H9 (cell line): ENCODE measurements at regions not wholly inside any gene's neighbourhood (a gene's known extent, or its start where the extent isn't known, plus 50 kb on each side); places are given as distances from the start of the nearest gene placed in this dataset.

Experiments used
- DNase-seq: peaks from one replicate; pipeline ENCODE4 v3.0.0-alpha.2; 2017
- H2AFZ ChIP-seq: one replicate; pipeline ENCODE4 v1.6.1; 2013; ENCODE audit warnings: mild to moderate bottlenecking, low read length, control low read depth, moderate library complexity
- H2AK5ac ChIP-seq: 2 replicates; pipeline ENCODE4 v1.6.1; 2013; ENCODE audit warnings: low read length, control low read depth, mixed read lengths; ENCODE audit not compliant: insufficient read length
- H2BK120ac ChIP-seq: one replicate; pipeline ENCODE4 v1.6.1; 2013; ENCODE audit warnings: low read depth, mild to moderate bottlenecking, low read length, control low read depth, inconsistent platforms; ENCODE audit not compliant: poor library complexity, severe bottlenecking
- H2BK12ac ChIP-seq: 2 replicates; pipeline ENCODE4 v1.6.1; 2013; ENCODE audit warnings: low read length, control low read depth, mixed read lengths, low read depth; ENCODE audit not compliant: insufficient read length
- H2BK15ac ChIP-seq: 2 replicates; pipeline ENCODE4 v1.6.1; 2013; ENCODE audit warnings: low read depth, low read length, control low read depth
- H2BK20ac ChIP-seq: one replicate; pipeline ENCODE4 v1.6.1; 2013; ENCODE audit warnings: low read depth, mild to moderate bottlenecking, low read length, control low read depth, inconsistent platforms; ENCODE audit not compliant: poor library complexity, severe bottlenecking
- H2BK5ac ChIP-seq: 2 replicates; pipeline ENCODE4 v1.6.1; 2013; ENCODE audit warnings: low read length, control low read depth, mixed read lengths; ENCODE audit not compliant: insufficient read length
- H3K14ac ChIP-seq: 2 replicates; pipeline ENCODE4 v1.6.1; 2013; ENCODE audit warnings: low read length, control low read depth; ENCODE audit not compliant: insufficient read depth
- H3K18ac ChIP-seq: 2 replicates; pipeline ENCODE4 v1.6.1; 2013; ENCODE audit warnings: low read depth, mild to moderate bottlenecking, mixed read lengths, low read length, control low read depth; ENCODE audit not compliant: insufficient read length
- H3K23ac ChIP-seq: 2 replicates; pipeline ENCODE4 v1.6.1; 2013; ENCODE audit warnings: low read length, control low read depth, mixed read lengths, low read depth; ENCODE audit not compliant: insufficient read length
- H3K23me2 ChIP-seq: 2 replicates; pipeline ENCODE4 v1.6.1; 2013; ENCODE audit warnings: low read depth, mild to moderate bottlenecking, mixed read lengths, low read length, control low read depth; ENCODE audit not compliant: insufficient read length, poor library complexity, severe bottlenecking
- H3K27ac ChIP-seq: 2 replicates; pipeline ENCODE4 v1.5.1; 2013; ENCODE audit warnings: low read length, control low read depth, mixed read lengths, low read depth; ENCODE audit not compliant: insufficient read length
- H3K27me3 ChIP-seq: 2 replicates; pipeline ENCODE4 v1.6.1; 2013; ENCODE audit warnings: low read length, control low read depth, inconsistent platforms; ENCODE audit not compliant: insufficient read depth
- H3K4ac ChIP-seq: 2 replicates; pipeline ENCODE4 v1.6.1; 2013; ENCODE audit warnings: low read depth, mild to moderate bottlenecking, control low read depth, inconsistent platforms, low read length, moderate library complexity
- H3K4me1 ChIP-seq: 2 replicates; pipeline ENCODE4 v1.6.1; 2013; ENCODE audit warnings: low read length, control low read depth, inconsistent platforms; ENCODE audit not compliant: insufficient read depth
- H3K4me2 ChIP-seq: 2 replicates; pipeline ENCODE4 v1.6.1; 2013; ENCODE audit warnings: low read length, control low read depth, mixed read lengths; ENCODE audit not compliant: insufficient read length, insufficient read depth
- H3K56ac ChIP-seq: 2 replicates; pipeline ENCODE4 v1.6.1; 2013; ENCODE audit warnings: low read depth, mild to moderate bottlenecking, mixed read lengths, low read length, control low read depth; ENCODE audit not compliant: insufficient read length
- H3K79me1 ChIP-seq: 2 replicates; pipeline ENCODE4 v1.6.1; 2013; ENCODE audit warnings: low read depth, mild to moderate bottlenecking, moderate library complexity, low read length, control low read depth, inconsistent platforms; ENCODE audit not compliant: insufficient read depth, poor library complexity, severe bottlenecking
- H3K79me2 ChIP-seq: 2 replicates; pipeline ENCODE4 v1.6.1; 2013; ENCODE audit warnings: low read length, control low read depth, inconsistent platforms; ENCODE audit not compliant: insufficient read depth
- H3K9ac ChIP-seq: 2 replicates; pipeline ENCODE4 v1.6.1; 2013; ENCODE audit warnings: low read length, control low read depth, mixed read lengths; ENCODE audit not compliant: insufficient read length; ENCODE audit errors: extremely low read depth
- H3K9me3 ChIP-seq: one replicate; pipeline ENCODE4 v1.6.1; 2013; ENCODE audit warnings: low read depth, low read length, inconsistent platforms; ENCODE audit not compliant: control insufficient read depth
- H3T11ph ChIP-seq: one replicate; pipeline ENCODE4 v1.6.1; 2013; ENCODE audit warnings: mild to moderate bottlenecking, low read length, control low read depth, inconsistent platforms
- H4K20me1 ChIP-seq: one replicate; pipeline ENCODE4 v1.6.1; 2013; ENCODE audit not compliant: control insufficient read depth, insufficient read length, insufficient read depth
- H4K5ac ChIP-seq: 2 replicates; pipeline ENCODE4 v1.6.1; 2013; ENCODE audit warnings: low read depth, mild to moderate bottlenecking, mixed read lengths, low read length, control low read depth; ENCODE audit not compliant: insufficient read length
- H4K8ac ChIP-seq: replicated peaks from 2 replicates; pipeline ENCODE4 v1.6.1; 2013; ENCODE audit warnings: low read length, control low read depth, mixed read lengths, low read depth; ENCODE audit not compliant: insufficient read length
- H4K91ac ChIP-seq: 2 replicates; pipeline ENCODE4 v1.6.1; 2013; ENCODE audit warnings: low read depth, mild to moderate bottlenecking, moderate library complexity, mixed read lengths, low read length, control low read depth; ENCODE audit not compliant: insufficient read length
- H3K27ac Mint-ChIP-seq, 3 experiments: 2 replicates in 2 of 3; 3 replicates in 1 of 3; pipeline ENCODE4 v1.8.0; 2020 to 2021; ENCODE audit warnings: mixed read lengths in 3 of 3, mild to moderate bottlenecking in 1 of 3, moderate library complexity in 1 of 3
- H3K27me3 Mint-ChIP-seq: 2 replicates; pipeline ENCODE4 v1.8.0; 2021; ENCODE audit warnings: low read depth, mild to moderate bottlenecking, moderate library complexity, mixed read lengths
- H3K36me3 Mint-ChIP-seq, 3 experiments: 2 replicates in 2 of 3; 3 replicates in 1 of 3; pipeline ENCODE4 v1.8.0; 2020 to 2021; ENCODE audit warnings: low read depth in 3 of 3, mixed read lengths in 3 of 3; ENCODE audit not compliant: insufficient read depth in 1 of 3
- H3K4me1 Mint-ChIP-seq, 2 experiments: 2 replicates each; pipeline ENCODE4 v1.8.0; 2020; ENCODE audit warnings: mixed read lengths in 2 of 2
- H3K4me3 Mint-ChIP-seq, 2 experiments: 2 replicates in 1 of 2; 3 replicates in 1 of 2; pipeline ENCODE4 v1.8.0; 2020 to 2021; ENCODE audit warnings: mild to moderate bottlenecking in 2 of 2, mixed read lengths in 2 of 2, moderate library complexity in 1 of 2
- H3K9me3 Mint-ChIP-seq, 2 experiments: 2 replicates in 1 of 2; 3 replicates in 1 of 2; pipeline ENCODE4 v1.8.0; 2020; ENCODE audit warnings: mild to moderate bottlenecking in 2 of 2, mixed read lengths in 2 of 2, moderate library complexity in 1 of 2
- WGBS: extraction: QIAGEN DNeasy Blood & Tissue Kit; methylation state at CpG from one replicate; pipeline ENCODE4 v1.1.7; 2013; ENCODE audit warnings: missing lambda C conversion rate, low lambda C conversion rate, mixed read lengths; ENCODE audit not compliant: insufficient read length; ENCODE audit errors: extremely low coverage; 5-methylcytosine and 5-hydroxymethylcytosine counted together
- TF ChIP-seq, protein P1 (sequence below): fragments of 200-600 bp; sonication (generic); conservative IDR thresholded peaks from 3 replicates; pipeline ENCODE4 v1.8.0; 2021; ENCODE audit warnings: antibody characterized with exemption, mild to moderate bottlenecking

GRCh38 chr6:155786528-155786927 lies 330.9 kb upstream of the NOX3 start:
- Histone ChIP-seq H3K9me3 (peaks cover 5% of the 10 kb centered on the region), H3K79me2 (no peaks in the 10 kb centered on the region), H3K4me1 (no peaks in the 10 kb centered on the region), H2BK20ac (no peak overlapping the region), H3K18ac (no peak overlapping the region), H4K20me1 (no peaks in the 10 kb centered on the region), H2BK120ac (no peak overlapping the region), H3K4ac (no peak overlapping the region), H3T11ph (no peak overlapping the region), H3K56ac (no peak overlapping the region), H3K79me1 (no peaks in the 10 kb centered on the region), H3K27ac (no peak overlapping the region), H2AFZ (no peak overlapping the region), H3K14ac (no peak overlapping the region), H4K5ac (no peak overlapping the region), H4K8ac (no peak overlapping the region), H3K23ac (no peak overlapping the region), H3K4me2 (no peak overlapping the region), H3K27me3 (no peaks in the 10 kb centered on the region), H4K91ac (no peak overlapping the region), H3K23me2 (no peaks in the 10 kb centered on the region), H2BK15ac (no peak overlapping the region), H2BK5ac (no peak overlapping the region), H2AK5ac (no peak overlapping the region), H3K9ac (no peak overlapping the region), H2BK12ac (no peak overlapping the region)
- no peak overlapping the region for H3K4me3 Mint-ChIP-seq
- WGBS: no CpG with 5 or more reads among the region's 1 CpG
- H3K36me3 Mint-ChIP-seq: peaks cover 8 to 33% (median 10%) of the 10 kb centered on the region in 3 experiments
- peaks cover 21 to 32% of the 10 kb centered on the region in 2 experiments for H3K9me3 Mint-ChIP-seq
- TF ChIP-seq, protein P1, sequence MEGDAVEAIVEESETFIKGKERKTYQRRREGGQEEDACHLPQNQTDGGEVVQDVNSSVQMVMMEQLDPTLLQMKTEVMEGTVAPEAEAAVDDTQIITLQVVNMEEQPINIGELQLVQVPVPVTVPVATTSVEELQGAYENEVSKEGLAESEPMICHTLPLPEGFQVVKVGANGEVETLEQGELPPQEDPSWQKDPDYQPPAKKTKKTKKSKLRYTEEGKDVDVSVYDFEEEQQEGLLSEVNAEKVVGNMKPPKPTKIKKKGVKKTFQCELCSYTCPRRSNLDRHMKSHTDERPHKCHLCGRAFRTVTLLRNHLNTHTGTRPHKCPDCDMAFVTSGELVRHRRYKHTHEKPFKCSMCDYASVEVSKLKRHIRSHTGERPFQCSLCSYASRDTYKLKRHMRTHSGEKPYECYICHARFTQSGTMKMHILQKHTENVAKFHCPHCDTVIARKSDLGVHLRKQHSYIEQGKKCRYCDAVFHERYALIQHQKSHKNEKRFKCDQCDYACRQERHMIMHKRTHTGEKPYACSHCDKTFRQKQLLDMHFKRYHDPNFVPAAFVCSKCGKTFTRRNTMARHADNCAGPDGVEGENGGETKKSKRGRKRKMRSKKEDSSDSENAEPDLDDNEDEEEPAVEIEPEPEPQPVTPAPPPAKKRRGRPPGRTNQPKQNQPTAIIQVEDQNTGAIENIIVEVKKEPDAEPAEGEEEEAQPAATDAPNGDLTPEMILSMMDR: no peak
- no peak for DNase-seq
- peaks cover 3 to 5% of the 10 kb centered on the region in 2 experiments; a peak in 2 of 4 replicates for H3K4me1 Mint-ChIP-seq
- H3K27ac Mint-ChIP-seq: no peak overlapping the region
- H3K27me3 Mint-ChIP-seq: no peaks in the 10 kb centered on the region
